ENCODE measurements at regions not wholly inside any gene's neighbourhood (a gene's known extent, or its start where the extent isn't known, plus 50 kb on each side); places are given as distances from the start of the nearest gene placed in this dataset.

GRCh38 chr11:13101644-13102512 is 92.8 kb downstream of the RASSF10 start:
- Histone ChIP-seq H3K4me3 (ENCODE audit: low read depth, low read length) (no peak overlapping the region), H3K36me3 (ENCODE audit: control insufficient read depth in 2 of 2, insufficient read depth in 1 of 2, low read length in 2 of 2) (no peaks in the 10 kb centered on the region), H3K4me1 (ENCODE audit: control insufficient read depth, insufficient read depth, low read length) (no peaks in the 10 kb centered on the region), H3K27ac (ENCODE audit: extremely low read depth, low read depth, low read length) (no peak overlapping the region), H3K9me3 (ENCODE audit: control insufficient read depth, insufficient read depth, low read depth, low read length) (no peaks in the 10 kb centered on the region)
- TF ChIP-seq ZNF670 (tag by site-specific recombination; IDR thresholded peaks at IDR 0.05; ENCODE audit: low read depth) (no peak), ZNF549 (tag by site-specific recombination; IDR thresholded peaks at IDR 0.05) (no peak), TSHZ1 (tag by site-specific recombination; IDR thresholded peaks at IDR 0.05; ENCODE audit: borderline replicate concordance) (no peak), CTCF (tag by site-specific recombination; IDR thresholded peaks at IDR 0.05) (no peak), AEBP2 (tag by site-specific recombination; IDR thresholded peaks at IDR 0.05; ENCODE audit: borderline replicate concordance) (no peak), KLF10 (tag by site-specific recombination; IDR thresholded peaks at IDR 0.05) (no peak), OVOL3 (tag by site-specific recombination; IDR thresholded peaks at IDR 0.05) (no peak), ZNF501 (tag by site-specific recombination; IDR thresholded peaks at IDR 0.05) (no peak), ZBTB7A (tag by site-specific recombination; IDR thresholded peaks at IDR 0.05; ENCODE audit: low read depth) (no peak), ZNF610 (tag by site-specific recombination; IDR thresholded peaks at IDR 0.05; ENCODE audit: borderline replicate concordance) (no peak)
- TF ChIP-seq, protein P1, sequence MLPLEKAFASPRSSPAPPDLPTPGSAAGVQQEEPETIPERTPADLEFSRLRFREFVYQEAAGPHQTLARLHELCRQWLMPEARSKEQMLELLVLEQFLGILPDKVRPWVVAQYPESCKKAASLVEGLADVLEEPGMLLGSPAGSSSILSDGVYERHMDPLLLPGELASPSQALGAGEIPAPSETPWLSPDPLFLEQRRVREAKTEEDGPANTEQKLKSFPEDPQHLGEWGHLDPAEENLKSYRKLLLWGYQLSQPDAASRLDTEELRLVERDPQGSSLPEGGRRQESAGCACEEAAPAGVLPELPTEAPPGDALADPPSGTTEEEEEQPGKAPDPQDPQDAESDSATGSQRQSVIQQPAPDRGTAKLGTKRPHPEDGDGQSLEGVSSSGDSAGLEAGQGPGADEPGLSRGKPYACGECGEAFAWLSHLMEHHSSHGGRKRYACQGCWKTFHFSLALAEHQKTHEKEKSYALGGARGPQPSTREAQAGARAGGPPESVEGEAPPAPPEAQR (tag by site-specific recombination; IDR thresholded peaks at IDR 0.05), result no peak
- POLR2A ChIA-PET, result no interaction called here
- CTCF ChIA-PET, result no interaction called here

GRCh38 chr11:13102513-13102840 is 93.4 kb downstream of the RASSF10 start:
- H3K4me3 ChIP-seq (ENCODE audit: low read depth, low read length), result no peak overlapping the region
- ChIA-PET POLR2A (interaction anchor here (0.6 kb wide), 1 partner anchor 604 kb away, joined by 4 read pairs; no protein-coding TSS in a partner anchor), CTCF (no interaction called here)
- H3K9me3 ChIP-seq (ENCODE audit: control insufficient read depth, insufficient read depth, low read depth, low read length), result no peaks in the 10 kb centered on the region
- H3K27ac ChIP-seq (ENCODE audit: extremely low read depth, low read depth, low read length), result no peak overlapping the region
- no peaks in the 10 kb centered on the region for H3K36me3 ChIP-seq (ENCODE audit: control insufficient read depth in 2 of 2, insufficient read depth in 1 of 2, low read length in 2 of 2)
- no peaks in the 10 kb centered on the region for H3K4me1 ChIP-seq (ENCODE audit: control insufficient read depth, insufficient read depth, low read length)
- TF ChIP-seq ZSCAN16 (tag by site-specific recombination; IDR thresholded peaks at IDR 0.05) (no peak), ZBTB20 (tag by site-specific recombination; IDR thresholded peaks at IDR 0.05) (no peak), GLI4 (tag by site-specific recombination; IDR thresholded peaks at IDR 0.05) (no peak), ZNF335 (tag by site-specific recombination; conservative IDR thresholded peaks at IDR 0.05) (no peak)

Data from HEK293 (cell line).